HG03175 (cell line): ENCODE measurements at regions not wholly inside any gene's neighbourhood (a gene's known extent, or its start where the extent isn't known, plus 50 kb on each side); places are given as distances from the start of the nearest gene placed in this dataset.
"Not testable (repeated sequence)": the region's sequence is repeated elsewhere in the genome, so short reads cannot be mapped to it uniquely, and the experiment has no call there.

Source experiments
- ATAC-seq: cut with Tn5 transposase; IDR thresholded peaks from one replicate; pipeline ENCODE4 v1.9.1; 2021; ENCODE audit warnings: mild to moderate bottlenecking, moderate library complexity; ENCODE audit not compliant: unreplicated experiment

DNA sequence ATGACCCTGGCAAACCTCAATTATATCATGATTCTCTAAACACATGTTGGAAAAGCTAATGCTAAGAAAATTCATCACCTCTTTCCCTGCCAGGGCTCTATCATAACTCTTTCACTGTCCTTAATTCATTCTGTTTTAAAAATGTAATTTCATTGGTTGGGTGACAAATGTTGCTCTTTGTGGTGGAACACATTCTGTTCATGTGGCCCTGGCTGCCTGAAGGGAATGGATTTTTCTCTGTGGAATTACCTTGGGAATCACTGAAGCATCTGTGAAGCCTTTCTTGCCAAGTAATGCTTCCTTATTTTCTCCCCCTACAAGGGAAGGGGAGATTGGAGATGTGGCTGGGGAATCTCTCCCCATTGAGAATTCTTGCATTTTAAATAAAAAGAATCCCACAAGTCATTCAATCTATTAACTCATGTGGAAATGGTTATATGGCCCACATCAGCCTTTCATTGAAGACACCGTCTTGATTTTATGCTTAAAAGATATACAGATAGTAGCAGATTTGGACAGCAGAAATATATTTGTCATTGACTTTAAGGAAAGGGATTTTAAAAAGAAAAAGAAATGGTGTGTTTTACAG, 201.8 kb upstream of the NMUR2 start:
- no peak for ATAC-seq

GRCh38 chr5:152607401-152608160, 202.5 kb upstream of the NMUR2 start:
- no peak for ATAC-seq

DNA sequence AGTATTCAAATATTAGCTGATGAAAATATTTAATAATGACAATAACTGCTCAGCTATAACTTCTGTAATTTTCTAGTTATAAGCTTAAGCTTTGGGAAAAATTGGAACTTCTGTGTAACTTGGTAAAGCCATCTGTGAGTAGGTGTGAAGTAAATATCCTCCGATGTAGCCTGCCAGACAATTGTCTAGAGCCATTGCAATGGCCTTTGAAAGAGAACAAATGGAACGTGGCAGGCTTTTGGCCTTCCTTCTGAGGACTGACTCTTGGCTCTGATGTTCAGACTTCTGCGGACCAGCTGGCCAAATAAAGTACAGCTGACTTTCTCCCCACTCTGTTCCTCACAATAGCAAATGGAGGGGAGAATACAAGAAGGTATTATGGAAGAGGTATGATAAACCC, 203.4 kb upstream of the NMUR2 start:
- ATAC-seq = no peak

- no peak for ATAC-seq
Measured at GRCh38 chr5:152619756-152620155, 214.7 kb upstream of the NMUR2 start.

GRCh38 chr5:152622628-152623027, 217.5 kb upstream of the NMUR2 start:
- no peak for ATAC-seq

DNA sequence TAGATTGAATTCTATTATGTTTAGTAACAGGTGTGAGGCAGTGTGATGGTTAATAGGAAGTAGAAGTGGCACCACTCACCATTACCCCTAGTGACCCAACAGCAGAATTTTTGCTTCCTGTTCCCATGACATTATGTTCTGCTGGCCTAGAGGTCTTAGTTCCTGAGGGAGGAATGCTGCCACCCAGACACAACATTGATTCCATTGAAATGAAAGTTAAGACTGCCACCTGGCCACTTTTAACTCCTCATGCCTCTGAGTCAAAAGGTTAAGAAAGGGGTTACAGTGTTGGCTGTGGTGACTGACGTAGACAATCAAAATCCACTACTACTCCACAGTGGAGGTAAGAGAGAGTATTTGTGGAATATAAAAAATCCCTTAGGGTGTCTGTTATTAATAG, 218.9 kb upstream of the NMUR2 start:
- no peak for ATAC-seq

GRCh38 chr5:152625696-152626095, 220.6 kb upstream of the NMUR2 start:
- no peak for ATAC-seq

DNA sequence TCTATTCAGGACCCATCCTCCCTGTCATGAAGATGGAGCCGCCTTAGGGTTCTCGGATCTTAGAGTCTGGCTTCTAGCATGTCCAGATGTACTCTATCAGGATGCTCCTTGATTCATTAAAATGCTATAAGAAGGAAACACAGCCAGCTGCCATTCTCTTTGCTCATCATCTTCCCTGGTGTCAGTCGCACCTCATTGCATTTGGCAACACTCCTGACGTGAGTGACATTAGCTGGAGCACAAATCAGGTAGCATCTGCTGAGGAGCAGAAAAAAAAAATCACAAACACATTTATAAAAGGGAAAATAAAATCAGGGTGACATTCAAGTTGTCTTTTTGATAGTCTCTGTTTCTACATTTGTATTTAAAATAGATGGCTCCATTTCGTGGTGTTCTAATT, 226.1 kb upstream of the NMUR2 start:
- ATAC-seq = no peak

GRCh38 chr5:152632360-152632759, 227.3 kb upstream of the NMUR2 start:
- ATAC-seq = no peak

DNA sequence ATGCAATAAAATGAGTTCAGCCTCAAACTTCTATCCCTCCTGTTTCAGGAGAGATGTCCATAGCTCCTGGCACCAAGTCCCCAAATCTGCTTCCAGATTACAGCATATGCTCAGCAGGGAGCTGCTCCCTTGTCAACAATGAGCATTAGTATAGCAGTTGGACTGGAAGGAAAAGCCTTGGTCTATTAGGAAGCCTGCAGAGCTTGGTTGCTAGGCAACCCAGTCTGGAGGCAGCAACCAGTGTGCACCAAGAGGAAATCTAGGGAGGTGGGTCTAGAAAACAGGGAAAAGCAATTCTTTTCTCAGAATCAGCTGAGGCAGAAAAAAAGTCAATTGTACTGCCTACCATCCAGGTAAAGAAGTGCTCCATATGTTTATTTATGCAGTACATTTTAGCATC, 229.5 kb upstream of the NMUR2 start:
- no peak for ATAC-seq

GRCh38 chr5:152638996-152639552, 234.0 kb upstream of the NMUR2 start:
- ATAC-seq = no peak

DNA sequence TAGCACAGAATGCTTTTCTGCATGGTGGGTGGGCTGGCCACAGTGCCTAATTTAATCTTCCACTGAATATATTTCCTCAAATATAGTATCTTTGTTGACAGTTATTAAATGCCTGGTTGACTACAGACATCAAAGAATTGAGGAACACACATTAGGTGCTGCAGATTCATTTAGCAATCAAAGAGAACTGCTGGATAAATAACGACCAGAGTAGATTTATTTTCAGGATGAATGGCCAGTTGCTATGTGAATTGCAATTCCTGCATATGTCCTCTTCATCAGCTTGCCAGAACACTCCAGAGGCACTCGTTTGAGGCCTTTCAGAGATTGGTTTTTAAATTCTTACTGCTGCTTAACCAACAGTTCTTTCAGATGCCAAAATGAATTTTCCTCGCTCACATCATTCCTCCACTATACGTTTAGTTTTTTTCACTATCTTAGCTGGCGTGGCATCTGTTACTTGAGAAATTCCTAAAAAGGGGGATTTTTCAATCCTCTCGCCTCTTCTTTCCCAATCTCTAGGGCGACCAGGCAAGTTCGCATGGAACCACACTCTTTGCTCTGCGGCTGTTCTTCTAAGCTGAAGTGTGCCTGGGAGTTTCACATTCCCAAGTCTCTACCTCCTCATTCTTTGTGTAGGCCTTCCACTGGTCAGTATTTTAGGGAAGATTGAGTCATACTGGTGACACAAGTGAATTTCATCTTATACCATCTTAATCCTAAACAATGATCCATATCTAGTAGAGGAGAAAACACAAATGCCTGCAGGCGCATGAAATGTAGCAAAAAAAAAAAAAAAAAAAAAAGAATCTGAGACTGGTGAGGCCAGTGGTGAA, 237.1 kb upstream of the NMUR2 start:
- ATAC-seq = no peak

DNA sequence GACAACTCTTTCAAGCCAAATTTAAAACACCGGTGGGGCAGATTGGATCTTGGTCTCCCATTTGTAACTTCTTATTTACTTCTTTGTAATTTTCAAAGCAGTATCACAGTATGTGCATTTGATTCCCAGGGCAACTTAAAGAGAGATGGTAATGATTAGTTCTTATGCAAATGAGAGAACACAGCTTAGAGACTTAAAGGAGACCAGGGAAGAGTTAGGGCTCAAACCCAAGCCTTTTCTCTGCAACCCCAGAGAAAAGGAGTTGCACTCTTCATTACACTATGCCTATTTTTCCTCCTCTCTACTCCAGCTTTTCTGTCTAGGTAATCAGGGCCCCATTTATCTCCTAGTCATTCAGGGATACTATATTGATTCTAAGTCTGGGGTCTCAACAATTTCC, 237.8 kb upstream of the NMUR2 start:
- ATAC-seq = no peak

GRCh38 chr5:152644029-152644728, 239.1 kb upstream of the NMUR2 start:
- no peak for ATAC-seq

GRCh38 chr5:152649609-152650008, 244.5 kb upstream of the NMUR2 start:
- no peak for ATAC-seq

- ATAC-seq = no peak
Measured at GRCh38 chr5:152650413-152650812, 245.3 kb upstream of the NMUR2 start.

- not testable (repeated sequence) for ATAC-seq
Measured at GRCh38 chr5:152659470-152659869, 254.4 kb upstream of the NMUR2 start.

DNA sequence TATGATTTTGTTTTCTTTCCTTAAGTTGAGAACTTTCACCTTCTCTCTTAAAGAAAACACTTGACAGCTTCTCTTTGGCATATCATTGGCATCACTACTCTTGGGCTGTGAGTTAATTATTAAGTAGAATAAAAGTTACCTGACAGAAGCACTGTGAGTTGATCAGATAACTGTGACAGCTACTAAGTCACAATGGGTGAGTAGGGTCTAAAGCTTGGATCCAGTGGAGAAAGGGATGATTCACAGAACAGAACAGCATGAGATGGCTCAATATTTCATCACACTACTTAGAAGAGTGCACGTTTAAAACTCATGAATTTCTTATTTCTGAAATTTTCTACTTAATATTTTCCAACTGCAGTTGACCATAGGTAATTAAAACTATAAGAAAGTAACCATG, 268.5 kb upstream of the NMUR2 start:
- ATAC-seq = no peak

GRCh38 chr5:152674403-152674802, 269.3 kb upstream of the NMUR2 start:
- ATAC-seq = no peak

DNA sequence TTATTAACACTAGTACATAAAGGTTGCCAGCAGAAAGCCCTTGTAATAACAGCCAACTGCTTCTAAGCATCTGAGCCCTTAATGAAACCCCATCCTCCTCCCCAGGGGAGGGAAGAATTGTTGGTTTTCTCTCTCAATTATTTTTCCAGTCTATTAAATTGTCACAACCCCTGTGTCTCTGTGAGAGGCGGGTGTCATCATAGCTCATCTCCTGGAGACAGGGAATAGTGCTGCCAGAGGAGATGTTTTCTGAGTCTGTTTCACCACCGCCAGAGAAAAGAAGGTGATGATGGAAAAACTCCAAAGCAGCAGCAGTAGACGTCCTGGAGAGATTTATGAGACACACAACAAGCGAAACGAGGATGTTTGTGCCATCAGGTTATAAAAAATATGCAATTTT, 271.1 kb upstream of the NMUR2 start:
- ATAC-seq = no peak

DNA sequence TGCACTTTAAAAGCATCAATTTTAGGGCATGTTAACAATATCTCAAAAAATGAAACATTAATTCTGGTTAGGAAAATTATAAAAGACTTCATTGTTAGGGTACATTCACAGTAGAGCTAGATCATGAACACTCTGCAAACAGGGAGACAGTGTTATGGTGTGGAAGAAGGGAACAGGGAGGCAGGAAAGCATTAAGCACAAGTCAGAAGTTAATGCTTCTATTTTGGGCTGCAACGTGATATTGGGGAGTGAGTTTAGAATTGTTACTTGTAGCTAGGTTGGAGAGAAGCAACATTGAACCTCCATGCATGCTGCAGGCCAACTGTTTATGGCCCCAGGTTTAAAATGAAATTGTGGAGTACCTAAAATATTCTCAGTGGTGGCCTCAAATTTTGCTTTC, 278.1 kb upstream of the NMUR2 start:
- no peak for ATAC-seq
